Epithelial cell of esophagus (primary cell): ENCODE measurements at regions not wholly inside any gene's neighbourhood (a gene's known extent, or its start where the extent isn't known, plus 50 kb on each side); places are given as distances from the start of the nearest gene placed in this dataset.

Experiments used
- DNase-seq: peaks from one replicate; pipeline ENCODE4 v3.0.0; 2010; ENCODE audit warnings: low read depth
- H3K4me3 ChIP-seq: 2 replicates; pipeline ENCODE4 v1.5.1; 2011; ENCODE audit warnings: mild to moderate bottlenecking, low read length, control low read depth
- TF ChIP-seq, protein P1 (sequence below): IDR thresholded peaks from 2 replicates; pipeline ENCODE4 v1.5.1; 2011; ENCODE audit warnings: low read depth, mild to moderate bottlenecking, low read length, control low read depth, inconsistent platforms; ENCODE audit not compliant: insufficient read depth; ENCODE audit errors: missing control alignments

DNA sequence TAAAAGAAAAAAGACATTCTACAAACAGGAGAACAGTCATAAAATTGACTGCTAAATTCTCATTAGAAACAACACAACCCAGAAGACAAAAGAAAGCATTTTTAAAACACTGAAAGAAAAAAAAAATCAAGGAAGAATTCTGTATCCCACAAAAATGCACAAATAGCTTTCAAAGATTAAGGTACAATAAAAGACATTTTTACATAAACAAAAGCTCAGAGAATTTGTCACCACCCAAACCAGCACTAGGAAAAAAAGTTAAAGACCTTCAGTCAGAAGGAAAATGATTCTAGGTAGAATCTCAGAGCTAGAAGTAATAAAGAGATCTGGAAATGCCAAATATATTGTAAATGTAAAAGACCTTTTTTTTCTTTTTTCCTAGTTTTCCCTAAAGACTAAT is 252.4 kb downstream of the CLIC5 start:
- TF ChIP-seq, protein P1, sequence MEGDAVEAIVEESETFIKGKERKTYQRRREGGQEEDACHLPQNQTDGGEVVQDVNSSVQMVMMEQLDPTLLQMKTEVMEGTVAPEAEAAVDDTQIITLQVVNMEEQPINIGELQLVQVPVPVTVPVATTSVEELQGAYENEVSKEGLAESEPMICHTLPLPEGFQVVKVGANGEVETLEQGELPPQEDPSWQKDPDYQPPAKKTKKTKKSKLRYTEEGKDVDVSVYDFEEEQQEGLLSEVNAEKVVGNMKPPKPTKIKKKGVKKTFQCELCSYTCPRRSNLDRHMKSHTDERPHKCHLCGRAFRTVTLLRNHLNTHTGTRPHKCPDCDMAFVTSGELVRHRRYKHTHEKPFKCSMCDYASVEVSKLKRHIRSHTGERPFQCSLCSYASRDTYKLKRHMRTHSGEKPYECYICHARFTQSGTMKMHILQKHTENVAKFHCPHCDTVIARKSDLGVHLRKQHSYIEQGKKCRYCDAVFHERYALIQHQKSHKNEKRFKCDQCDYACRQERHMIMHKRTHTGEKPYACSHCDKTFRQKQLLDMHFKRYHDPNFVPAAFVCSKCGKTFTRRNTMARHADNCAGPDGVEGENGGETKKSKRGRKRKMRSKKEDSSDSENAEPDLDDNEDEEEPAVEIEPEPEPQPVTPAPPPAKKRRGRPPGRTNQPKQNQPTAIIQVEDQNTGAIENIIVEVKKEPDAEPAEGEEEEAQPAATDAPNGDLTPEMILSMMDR: no peak
- H3K4me3 ChIP-seq: no peak overlapping the region

DNA sequence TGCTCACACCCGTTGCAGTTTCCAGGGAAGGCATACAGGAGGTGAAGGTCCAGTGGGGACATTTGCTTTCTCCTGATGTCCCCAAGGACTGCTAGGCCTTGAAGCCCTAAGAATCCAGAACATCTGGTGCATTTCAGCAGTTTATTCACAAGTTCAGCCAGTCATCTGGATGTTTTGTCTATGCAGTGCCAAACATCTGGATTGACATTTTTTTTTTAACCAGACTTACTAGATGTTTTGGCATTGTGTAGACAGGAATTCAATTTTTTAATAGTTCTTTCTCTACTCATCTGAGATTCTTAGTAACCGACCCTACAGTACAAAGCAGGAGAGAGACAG is 256.2 kb downstream of the CLIC5 start:
- no peak overlapping the region for H3K4me3 ChIP-seq
- TF ChIP-seq, protein P1: no peak
- DNase-seq: no peak

More for the DNA sequence above, 252.4 kb downstream of the CLIC5 start:
- DNase-seq: no peak

DNA sequence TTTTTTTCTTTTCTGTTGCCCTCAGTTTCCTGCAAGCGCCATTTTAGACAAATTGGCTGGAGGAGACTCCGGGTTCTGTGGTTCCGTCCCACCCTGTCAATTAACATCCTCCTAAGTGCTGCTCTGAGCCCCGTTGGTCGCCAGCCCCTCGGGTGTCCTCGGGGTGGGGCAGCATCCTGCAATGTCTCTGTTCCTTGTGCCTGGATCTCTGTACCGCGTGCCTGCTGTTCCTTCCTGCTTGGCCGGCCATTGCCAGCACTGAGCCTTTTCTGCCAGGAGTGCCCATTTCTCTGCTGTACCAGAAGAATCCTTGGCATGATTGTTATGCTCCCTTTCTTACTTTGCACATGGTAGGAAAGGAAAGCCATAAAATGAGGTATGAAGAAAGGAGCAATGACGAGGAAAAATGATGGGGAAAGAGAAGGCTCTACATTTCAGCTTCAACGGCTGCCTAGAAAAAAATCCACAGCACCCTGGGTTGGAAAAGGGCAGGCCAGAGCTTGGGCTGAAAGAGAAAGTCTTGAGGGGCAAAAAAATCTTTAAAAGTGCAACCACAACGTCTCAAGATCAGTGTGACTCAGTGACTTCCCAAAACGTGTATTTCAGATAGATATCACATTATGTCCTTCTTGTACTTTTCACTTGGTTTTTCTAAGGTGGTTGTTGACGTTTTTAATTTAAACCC is 256.7 kb downstream of the CLIC5 start:
- H3K4me3 ChIP-seq: no peak overlapping the region
- TF ChIP-seq, protein P1: no peak
- DNase-seq: no peak

DNA sequence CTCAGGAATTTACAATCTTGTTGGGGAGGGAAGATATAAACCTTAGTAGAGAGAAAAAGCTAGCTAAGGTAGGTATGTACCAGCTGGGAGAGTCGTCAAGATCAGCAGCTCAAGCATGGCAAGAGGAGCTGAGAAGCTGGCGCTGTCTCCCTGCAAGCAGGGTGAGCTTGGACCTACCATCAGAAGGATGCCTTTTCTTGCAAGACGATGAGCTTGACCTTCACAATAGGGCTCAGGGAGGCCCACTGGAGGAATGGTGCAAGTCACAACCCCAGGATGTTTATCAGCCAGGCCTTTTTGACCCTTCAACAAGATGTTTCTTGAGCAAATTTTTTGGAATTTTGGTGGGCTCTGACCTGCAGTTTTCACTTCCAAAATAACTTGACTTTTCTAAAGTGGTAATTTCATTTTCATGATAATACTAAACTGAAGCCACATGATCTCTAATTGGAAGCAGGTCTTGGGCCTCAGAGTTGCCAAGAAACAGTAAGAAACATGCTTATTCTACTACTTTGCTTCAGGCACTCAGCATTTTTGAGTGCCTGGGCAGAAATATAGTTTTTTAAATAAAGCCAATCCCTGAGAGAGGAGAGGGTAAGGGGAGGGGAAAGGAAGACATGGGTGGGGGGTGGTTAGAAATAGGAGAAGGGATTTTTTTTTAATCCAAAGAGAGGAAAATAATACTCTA is 258.1 kb downstream of the CLIC5 start:
- no peak for DNase-seq
- H3K4me3 ChIP-seq: no peak overlapping the region
- TF ChIP-seq, protein P1: no peak

DNA sequence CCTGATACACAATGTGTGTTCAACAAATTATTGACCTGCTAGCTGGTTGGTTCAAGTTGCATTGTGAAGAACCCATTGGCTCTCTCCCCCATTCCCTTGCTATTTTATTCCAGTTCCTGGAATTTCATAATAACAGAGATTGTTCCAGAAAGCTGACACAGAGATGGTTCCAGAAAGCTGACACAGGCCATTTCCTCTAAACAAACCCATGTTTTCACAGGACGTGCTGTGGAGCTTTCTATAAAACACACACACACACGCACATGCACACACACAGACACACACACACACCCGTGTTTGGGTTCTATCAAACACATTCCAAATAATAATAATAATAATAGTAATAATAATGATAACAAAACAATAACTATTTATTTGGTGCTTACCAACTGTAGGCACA is 259.1 kb downstream of the CLIC5 start:
- no peak for DNase-seq
- TF ChIP-seq, protein P1: no peak
- no peak overlapping the region for H3K4me3 ChIP-seq

DNA sequence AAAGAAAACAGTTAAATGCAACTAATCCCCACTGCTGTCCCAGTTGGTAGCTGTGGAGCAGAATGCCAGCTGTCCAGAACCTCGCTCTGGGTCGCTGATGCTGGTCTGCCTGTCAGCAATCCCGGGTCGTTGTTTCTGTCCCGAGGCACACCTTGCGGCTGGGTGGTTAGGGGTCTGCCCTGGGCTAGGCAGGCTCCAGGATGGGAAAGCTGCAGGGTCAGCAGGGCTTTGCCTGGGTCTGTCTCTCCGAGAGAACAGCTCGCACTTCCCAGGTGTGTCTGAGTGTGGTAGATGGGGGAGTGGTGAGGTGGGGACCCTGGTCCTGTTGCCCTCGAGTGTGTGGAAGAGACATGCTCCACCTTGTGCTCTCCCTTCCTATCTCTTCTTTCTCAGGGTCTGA is 261.2 kb downstream of the CLIC5 start:
- TF ChIP-seq, protein P1: no peak
- no peak overlapping the region for H3K4me3 ChIP-seq
- no peak for DNase-seq

DNA sequence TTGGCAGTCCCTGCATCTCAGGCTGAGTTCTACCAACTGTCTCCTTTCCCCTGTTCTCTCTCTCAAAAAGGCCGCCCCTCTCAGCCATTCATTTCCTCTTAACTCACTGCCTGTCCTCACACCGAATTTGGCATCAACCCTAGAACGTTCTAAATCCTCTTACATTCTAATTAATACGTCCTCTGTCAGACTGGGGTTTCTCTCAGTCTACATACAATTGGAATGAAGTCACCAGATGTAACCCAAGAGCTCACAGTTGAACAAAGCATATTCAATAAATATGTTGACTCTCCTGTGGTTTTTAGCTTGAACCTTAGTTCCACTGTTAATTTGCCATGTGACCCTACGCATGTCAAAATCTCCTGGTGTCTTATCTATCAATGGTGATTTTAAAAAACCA is 269.6 kb downstream of the CLIC5 start:
- TF ChIP-seq, protein P1: no peak
- peak; percentile 29 for DNase-seq
- no peak overlapping the region for H3K4me3 ChIP-seq
